Hematopoietic multipotent progenitor cell treated with erythropoietin and hydrocortisone succinate and interleukin-3 and kit ligand, for 8 days (in vitro differentiated cells): ENCODE measurements at regions not wholly inside any gene's neighbourhood (a gene's known extent, or its start where the extent isn't known, plus 50 kb on each side); places are given as distances from the start of the nearest gene placed in this dataset.

Experiments used
- DNase-seq: peaks from one replicate; pipeline ENCODE4 v3.0.0-alpha.2; 2015

GRCh38 chr15:79184465-79184892 lies 93.9 kb upstream of the RASGRF1 start:
- peak; percentile 70 for DNase-seq

GRCh38 chr15:79180318-79180717 lies 89.7 kb upstream of the RASGRF1 start:
- DNase-seq: no peak

GRCh38 chr15:79179597-79179996 lies 89.0 kb upstream of the RASGRF1 start:
- no peak for DNase-seq

- no peak for DNase-seq
These were observed 88.6 kb upstream of the RASGRF1 start for GRCh38 chr15:79179108-79179561.

GRCh38 chr15:79178594-79178993 lies 88.0 kb upstream of the RASGRF1 start:
- no peak for DNase-seq

- no peak for DNase-seq
These were observed 85.6 kb upstream of the RASGRF1 start for GRCh38 chr15:79176151-79176550.

- DNase-seq: no peak
These were observed 82.4 kb upstream of the RASGRF1 start for GRCh38 chr15:79172801-79173460.

- DNase-seq: peak; percentile 14
These were observed 81.5 kb upstream of the RASGRF1 start for GRCh38 chr15:79172032-79172481.

- DNase-seq: no peak
These were observed 80.9 kb upstream of the RASGRF1 start for GRCh38 chr15:79171320-79172031.

GRCh38 chr15:79170256-79170664 lies 79.7 kb upstream of the RASGRF1 start:
- DNase-seq: peak; percentile 79

- no peak for DNase-seq
These were observed 79.0 kb upstream of the RASGRF1 start for GRCh38 chr15:79169526-79170133.

- DNase-seq: peak; percentile 43
These were observed 78.4 kb upstream of the RASGRF1 start for GRCh38 chr15:79168922-79169456.

GRCh38 chr15:79167776-79168175 lies 77.2 kb upstream of the RASGRF1 start:
- DNase-seq: no peak

GRCh38 chr15:79166311-79166955 lies 75.9 kb upstream of the RASGRF1 start:
- DNase-seq: no peak

- DNase-seq: no peak
These were observed 73.9 kb upstream of the RASGRF1 start for GRCh38 chr15:79164465-79164864.

- no peak for DNase-seq
These were observed 73.5 kb upstream of the RASGRF1 start for GRCh38 chr15:79164043-79164442.

- DNase-seq: no peak
These were observed 72.8 kb upstream of the RASGRF1 start for GRCh38 chr15:79163395-79163794.

- DNase-seq: no peak
These were observed 71.4 kb upstream of the RASGRF1 start for GRCh38 chr15:79161837-79162508.

GRCh38 chr15:79160211-79160610 lies 69.6 kb upstream of the RASGRF1 start:
- no peak for DNase-seq

- no peak for DNase-seq
These were observed 67.3 kb upstream of the RASGRF1 start for GRCh38 chr15:79157631-79158592.

- no peak for DNase-seq
These were observed 66.3 kb upstream of the RASGRF1 start for GRCh38 chr15:79156704-79157375.
